Colonic mucosa (tissue), 4 donors: ENCODE measurements at regions not wholly inside any gene's neighbourhood (a gene's known extent, or its start where the extent isn't known, plus 50 kb on each side); places are given as distances from the start of the nearest gene placed in this dataset.

Experiments
- DNase-seq: peaks from one replicate; pipeline ENCODE4 v3.0.0-alpha.2; 2020
- H3K27ac ChIP-seq: fragments of 200-600 bp; one replicate; pipeline ENCODE4 v1.8.0; 2021
- H3K27me3 ChIP-seq: fragments of 200-600 bp; one replicate; pipeline ENCODE4 v1.8.0; 2021
- H3K36me3 ChIP-seq: fragments of 200-600 bp; one replicate; pipeline ENCODE4 v1.8.0; 2021
- H3K4me1 ChIP-seq: fragments of 200-600 bp; one replicate; pipeline ENCODE4 v1.8.0; 2021; ENCODE audit warnings: mild to moderate bottlenecking
- H3K4me3 ChIP-seq: fragments of 200-600 bp; one replicate; pipeline ENCODE4 v1.8.0; 2021
- H3K9ac ChIP-seq, 2 donors: one replicate each; pipeline ENCODE4 v1.7.0; 2013; ENCODE audit warnings: control low read depth in 2 of 2, low read depth in 2 of 2, low read length in 2 of 2
- H3K9me3 ChIP-seq: fragments of 200-600 bp; one replicate; pipeline ENCODE4 v1.8.0; 2021
- intact Hi-C: fragments of 100-400 bp; cut with DNase I; formaldehyde crosslinking; loops from one replicate; pipeline ENCODE4 v1.14.1; 2022
- TF ChIP-seq, protein P1 (sequence below): fragments of 200-600 bp; IDR thresholded peaks from one replicate; pipeline ENCODE4 v1.8.0; 2022; ENCODE audit warnings: antibody characterized with exemption, mild to moderate bottlenecking
- donor health status: healthy.
- donor health status: DM: no; HTN: no; CAD: no.
- donor health status: DM: no; HTN: no; CAD: no.

DNA sequence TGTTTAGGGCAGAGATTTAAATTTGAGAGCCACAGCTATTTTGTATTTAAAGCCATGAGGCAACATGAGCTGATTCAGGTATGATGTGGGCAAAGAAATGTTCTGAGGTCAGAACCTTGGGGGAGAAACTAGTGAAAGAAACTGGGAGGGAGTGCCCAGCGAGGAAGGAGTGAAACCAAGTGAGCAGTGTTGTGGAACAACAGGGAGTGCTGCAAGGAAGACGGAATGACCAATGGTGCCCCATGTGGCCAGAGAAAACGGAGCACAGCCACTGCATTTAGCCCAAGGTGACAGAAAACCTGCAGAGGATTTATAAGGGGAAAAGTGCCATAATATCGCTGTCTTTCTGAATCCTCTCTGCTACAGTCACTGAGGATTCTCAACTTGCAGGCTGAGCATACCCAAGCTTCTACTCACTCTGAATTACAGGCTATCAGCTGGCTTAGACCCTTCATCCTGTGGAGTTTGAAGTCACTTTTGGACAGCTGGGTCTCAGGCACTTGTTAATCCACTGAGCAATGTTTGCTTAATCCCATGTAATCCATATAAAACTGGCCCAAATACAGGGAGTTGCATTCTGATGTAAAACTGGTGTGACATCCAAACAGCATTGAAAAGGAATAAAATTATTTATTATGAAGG, 777.3 kb downstream of the CCSER2 start:
- TF ChIP-seq, protein P1, sequence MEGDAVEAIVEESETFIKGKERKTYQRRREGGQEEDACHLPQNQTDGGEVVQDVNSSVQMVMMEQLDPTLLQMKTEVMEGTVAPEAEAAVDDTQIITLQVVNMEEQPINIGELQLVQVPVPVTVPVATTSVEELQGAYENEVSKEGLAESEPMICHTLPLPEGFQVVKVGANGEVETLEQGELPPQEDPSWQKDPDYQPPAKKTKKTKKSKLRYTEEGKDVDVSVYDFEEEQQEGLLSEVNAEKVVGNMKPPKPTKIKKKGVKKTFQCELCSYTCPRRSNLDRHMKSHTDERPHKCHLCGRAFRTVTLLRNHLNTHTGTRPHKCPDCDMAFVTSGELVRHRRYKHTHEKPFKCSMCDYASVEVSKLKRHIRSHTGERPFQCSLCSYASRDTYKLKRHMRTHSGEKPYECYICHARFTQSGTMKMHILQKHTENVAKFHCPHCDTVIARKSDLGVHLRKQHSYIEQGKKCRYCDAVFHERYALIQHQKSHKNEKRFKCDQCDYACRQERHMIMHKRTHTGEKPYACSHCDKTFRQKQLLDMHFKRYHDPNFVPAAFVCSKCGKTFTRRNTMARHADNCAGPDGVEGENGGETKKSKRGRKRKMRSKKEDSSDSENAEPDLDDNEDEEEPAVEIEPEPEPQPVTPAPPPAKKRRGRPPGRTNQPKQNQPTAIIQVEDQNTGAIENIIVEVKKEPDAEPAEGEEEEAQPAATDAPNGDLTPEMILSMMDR = no peak
- Histone ChIP-seq H3K4me3 (no peak overlapping the region), H3K36me3 (no peaks in the 10 kb centered on the region), H3K27me3 (no peaks in the 10 kb centered on the region), H3K9ac (no peak overlapping the region), H3K9me3 (no peaks in the 10 kb centered on the region), H3K27ac (no peak overlapping the region), H3K4me1 (no peaks in the 10 kb centered on the region)
- intact Hi-C loops = no loop called here
- DNase-seq = no peak

DNA sequence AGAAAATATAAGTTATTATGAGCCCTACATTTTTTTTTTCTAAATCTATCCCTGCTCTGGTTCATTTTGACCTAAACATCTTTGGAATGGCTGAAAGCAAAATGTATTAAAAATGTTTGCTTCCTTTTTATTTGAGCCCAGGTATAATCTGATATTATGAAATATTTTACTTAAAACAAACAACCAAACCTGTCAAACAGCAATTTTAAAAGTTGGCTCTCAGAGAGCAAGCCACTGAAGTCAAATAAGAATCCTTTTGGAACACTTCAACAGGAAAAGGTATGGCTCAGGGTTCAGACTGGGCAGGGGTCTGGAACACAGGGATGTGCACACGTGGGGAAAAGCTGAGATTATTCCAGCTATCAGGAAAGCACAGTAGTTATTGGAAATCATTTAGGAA, 782.9 kb downstream of the CCSER2 start:
- no peak for DNase-seq
- H3K4me1 ChIP-seq = no peaks in the 10 kb centered on the region
- TF ChIP-seq, protein P1 = no peak

DNA sequence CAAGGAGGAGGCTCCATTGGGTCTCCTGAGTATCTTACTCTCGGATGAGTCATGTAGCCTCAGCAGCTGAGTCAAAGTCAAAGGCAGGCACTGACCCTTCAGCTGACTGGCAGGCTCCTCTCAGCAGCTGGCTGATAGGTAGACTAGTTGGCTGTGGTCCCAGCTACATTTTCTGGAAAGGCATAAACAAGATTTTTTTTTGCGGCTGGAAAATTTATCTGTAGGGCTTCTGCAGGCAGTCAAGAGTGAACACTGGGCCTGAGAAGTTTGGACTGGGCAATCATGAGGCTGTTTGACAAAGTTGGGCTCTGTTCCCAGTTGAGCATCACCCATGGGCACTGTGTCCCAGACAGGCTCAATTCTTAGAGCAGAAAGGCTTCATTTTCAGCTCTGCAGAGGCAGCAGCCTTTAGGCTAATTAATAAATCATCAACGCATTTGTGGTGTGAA, 796.2 kb downstream of the CCSER2 start:
- Histone ChIP-seq H3K9ac (no peak overlapping the region), H3K4me1 (no peaks in the 10 kb centered on the region), H3K27me3 (no peaks in the 10 kb centered on the region), H3K4me3 (no peak overlapping the region), H3K27ac (no peak overlapping the region), H3K36me3 (no peaks in the 10 kb centered on the region), H3K9me3 (no peaks in the 10 kb centered on the region)
- TF ChIP-seq, protein P1 = no peak
- DNase-seq = no peak
- intact Hi-C loops = no loop called here

More for the DNA sequence above, 782.9 kb downstream of the CCSER2 start:
- Histone ChIP-seq H3K4me3 (no peak overlapping the region), H3K9ac (no peak overlapping the region), H3K27me3 (no peaks in the 10 kb centered on the region), H3K9me3 (no peaks in the 10 kb centered on the region), H3K27ac (no peak overlapping the region), H3K36me3 (no peaks in the 10 kb centered on the region)
- intact Hi-C loops = no loop called here

DNA sequence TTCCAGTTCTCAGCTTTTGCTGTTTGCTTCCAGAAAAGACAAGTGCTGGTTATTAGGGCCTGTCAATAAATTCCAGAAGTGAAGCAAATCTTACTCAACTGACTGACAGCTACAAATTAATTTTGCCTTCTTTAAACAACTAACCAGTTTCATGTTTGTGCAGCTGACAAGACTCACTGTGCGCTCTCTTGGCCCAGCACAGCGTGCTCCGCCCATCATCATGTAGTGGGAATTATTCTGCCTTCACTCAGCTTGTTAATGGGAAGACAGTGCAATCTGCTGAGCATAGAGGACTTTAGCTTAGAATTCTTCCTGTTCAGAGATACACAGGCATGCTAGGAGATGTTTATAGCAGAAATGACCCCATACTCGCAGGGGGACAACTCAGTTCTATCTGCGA, 808.9 kb downstream of the CCSER2 start:
- TF ChIP-seq, protein P1 = no peak
- H3K27me3 ChIP-seq = no peaks in the 10 kb centered on the region
- H3K27ac ChIP-seq = no peak overlapping the region
- intact Hi-C loops = no loop called here
- H3K9me3 ChIP-seq = no peaks in the 10 kb centered on the region
- H3K4me3 ChIP-seq = no peak overlapping the region
- H3K4me1 ChIP-seq = no peaks in the 10 kb centered on the region
- H3K9ac ChIP-seq = no peak overlapping the region
- H3K36me3 ChIP-seq = no peaks in the 10 kb centered on the region
- no peak for DNase-seq

DNA sequence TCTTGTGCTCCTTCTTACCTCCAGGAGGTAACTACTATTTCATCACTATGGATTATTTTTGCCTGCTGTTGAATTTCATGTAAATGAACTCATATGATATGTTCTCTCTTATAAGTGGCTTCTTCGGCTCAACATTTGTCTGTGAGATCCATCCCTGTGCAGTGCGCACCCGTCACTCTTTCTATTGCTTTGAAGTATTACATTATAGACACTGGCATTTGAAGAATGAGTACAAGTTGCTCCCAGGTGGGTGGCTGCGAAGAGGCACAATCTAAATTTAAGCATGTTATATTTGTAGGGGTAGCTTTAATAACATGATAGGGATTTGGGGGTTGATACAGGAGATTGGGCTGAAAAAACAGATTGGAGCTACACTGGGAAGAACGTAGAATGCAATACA, 809.7 kb downstream of the CCSER2 start:
- intact Hi-C loops = no loop called here
- H3K36me3 ChIP-seq = no peaks in the 10 kb centered on the region
- no peaks in the 10 kb centered on the region for H3K4me1 ChIP-seq
- H3K9ac ChIP-seq = no peak overlapping the region
- no peaks in the 10 kb centered on the region for H3K27me3 ChIP-seq
- TF ChIP-seq, protein P1 = no peak
- no peaks in the 10 kb centered on the region for H3K9me3 ChIP-seq
- no peak for DNase-seq
- no peak overlapping the region for H3K27ac ChIP-seq
- H3K4me3 ChIP-seq = no peak overlapping the region
